H1 (cell line): ENCODE measurements at regions not wholly inside any gene's neighbourhood (a gene's known extent, or its start where the extent isn't known, plus 50 kb on each side); places are given as distances from the start of the nearest gene placed in this dataset.

Source experiments
- CTCF ChIA-PET: fragments of 300-600 bp; sonication (Branson Sonifier 250); formaldehyde crosslinking; loops from one replicate; lab custom pipeline; 2021; ENCODE audit not compliant: partially characterized antibody; lab: Charles Lee
- POLR2A ChIA-PET: fragments of 300-600 bp; sonication (Branson Sonifier 250); formaldehyde crosslinking; loops from one replicate; lab custom pipeline; 2021; ENCODE audit warnings: inconsistent platforms; ENCODE audit not compliant: partially characterized antibody; lab: Charles Lee
- DNase-seq, 2 experiments: peaks; one replicate each; pipeline versions ENCODE4 v3.0.0 to v3.0.0-alpha.2; 2010 to 2022; ENCODE audit warnings: low spot score in 2 of 2, low read depth in 1 of 2, mixed read lengths in 1 of 2
- FAIRE-seq: peaks from 2 replicates; lab custom pipeline; 2011; peaks lifted over from hg19 to GRCh38; lab: Jason Lieb, UNC
- H2AFZ ChIP-seq: 2 replicates; pipeline ENCODE4 v1.8.1; 2012; ENCODE audit warnings: low read length, inconsistent platforms
- H2AK5ac ChIP-seq: 2 replicates; pipeline ENCODE4 v1.6.1; 2013; ENCODE audit warnings: low read depth, low read length
- H2BK120ac ChIP-seq: replicated peaks from 2 replicates; pipeline ENCODE3; 2013; ENCODE audit warnings: low read depth, low read length, inconsistent platforms
- H2BK12ac ChIP-seq: 2 replicates; pipeline ENCODE4 v1.6.1; 2013; ENCODE audit warnings: low read depth, low read length
- H2BK15ac ChIP-seq: 2 replicates; pipeline ENCODE4 v1.6.1; 2013; ENCODE audit warnings: low read length
- H2BK20ac ChIP-seq: 2 replicates; pipeline ENCODE4 v1.6.1; 2013; ENCODE audit warnings: low read length
- H2BK5ac ChIP-seq: 2 replicates; pipeline ENCODE4 v1.6.1; 2013; ENCODE audit warnings: low read depth, low read length
- H3K14ac ChIP-seq: 2 replicates; pipeline ENCODE4 v1.6.1; 2013; ENCODE audit warnings: inconsistent platforms; ENCODE audit not compliant: insufficient read length
- H3K18ac ChIP-seq: 2 replicates; pipeline ENCODE4 v1.6.1; 2013; ENCODE audit warnings: low read length; ENCODE audit errors: extremely low read depth
- H3K23ac ChIP-seq: 2 replicates; pipeline ENCODE4 v1.6.1; 2013; ENCODE audit warnings: inconsistent platforms; ENCODE audit not compliant: insufficient read length
- H3K23me2 ChIP-seq: 2 replicates; pipeline ENCODE4 v1.6.1; 2013; ENCODE audit warnings: low read depth, low read length
- H3K27ac ChIP-seq: 2 replicates; pipeline ENCODE4 v1.6.1; 2011; ENCODE audit warnings: low read depth, low read length, inconsistent platforms
- H3K27me3 ChIP-seq, 4 experiments: replicated peaks in 1 of 4; 1 replicate in 1 of 4; 2 replicates in 3 of 4; pipeline versions ENCODE4 v1.6.1 to v1.8.1; 2011 to 2013; ENCODE audit warnings: low read length in 3 of 4, mild to moderate bottlenecking in 3 of 4, inconsistent platforms in 2 of 4, mixed read lengths in 2 of 4, moderate library complexity in 1 of 4; ENCODE audit not compliant: control insufficient read depth in 3 of 4, insufficient read depth in 3 of 4; ENCODE audit errors: extremely low read depth in 1 of 4
- H3K36me3 ChIP-seq, 4 experiments: 2 replicates each; pipeline versions ENCODE4 v1.6.1 to v1.8.1; 2011 to 2013; ENCODE audit warnings: mild to moderate bottlenecking in 4 of 4, low read length in 3 of 4, moderate library complexity in 2 of 4, control low read depth in 1 of 4, inconsistent platforms in 1 of 4; ENCODE audit not compliant: insufficient read depth in 4 of 4, control insufficient read depth in 2 of 4
- H3K4ac ChIP-seq: replicated peaks from 2 replicates; pipeline ENCODE3; 2013; ENCODE audit warnings: low read length, low read depth, mixed read lengths, inconsistent platforms; ENCODE audit not compliant: insufficient read length
- H3K4me1 ChIP-seq, 4 experiments: replicated peaks in 1 of 4; 1 replicate in 1 of 4; 2 replicates in 3 of 4; pipeline versions ENCODE4 v1.6.1 to v1.8.1; 2011 to 2013; ENCODE audit warnings: low read length in 3 of 4, inconsistent platforms in 2 of 4, mixed read lengths in 1 of 4; ENCODE audit not compliant: insufficient read depth in 4 of 4, control insufficient read depth in 3 of 4
- H3K4me2 ChIP-seq, 2 experiments: 2 replicates each; pipeline versions ENCODE4 v1.6.1 to v1.8.1; 2011 to 2013; ENCODE audit warnings: low read depth in 2 of 2, low read length in 2 of 2, control low read depth in 1 of 2, inconsistent platforms in 1 of 2, mild to moderate bottlenecking in 1 of 2; ENCODE audit not compliant: insufficient read depth in 1 of 2
- H3K4me3 ChIP-seq, 4 experiments: fragments of 200-600, 300-600 bp in 1 of 4; sonication (generic), shearing (Covaris generic), sonication (Bioruptor Twin) in 1 of 4; 2 replicates each; pipeline versions ENCODE4 v1.5.1 to v1.8.1; 2011 to 2016; ENCODE audit warnings: low read length in 4 of 4, low read depth in 3 of 4, control low read depth in 2 of 4, inconsistent platforms in 2 of 4, mild to moderate bottlenecking in 2 of 4, mixed read lengths in 1 of 4, moderate library complexity in 1 of 4; ENCODE audit not compliant: insufficient read depth in 2 of 4; ENCODE audit errors: extremely low read depth in 1 of 4
- H3K56ac ChIP-seq: replicated peaks from 2 replicates; pipeline ENCODE3; 2013; ENCODE audit warnings: low read depth, mild to moderate bottlenecking, mixed read lengths, low read length, inconsistent platforms; ENCODE audit not compliant: insufficient read length
- H3K79me1 ChIP-seq: 2 replicates; pipeline ENCODE4 v1.6.1; 2013; ENCODE audit warnings: low read depth, low read length, control low read depth
- H3K79me2 ChIP-seq, 2 experiments: 2 replicates each; pipeline versions ENCODE4 v1.6.1 to v1.8.1; 2012 to 2013; ENCODE audit warnings: low read length in 2 of 2, mild to moderate bottlenecking in 2 of 2, inconsistent platforms in 1 of 2; ENCODE audit not compliant: insufficient read depth in 2 of 2, control insufficient read depth in 1 of 2
- H3K9ac ChIP-seq, 4 experiments: replicated peaks in 1 of 4; 1 replicate in 1 of 4; 2 replicates in 3 of 4; pipeline versions ENCODE4 v1.6.1 to v1.8.1; 2011 to 2013; ENCODE audit warnings: low read depth in 3 of 4, low read length in 3 of 4, control low read depth in 2 of 4, mild to moderate bottlenecking in 2 of 4, moderate library complexity in 2 of 4, inconsistent platforms in 1 of 4; ENCODE audit errors: extremely low read depth in 1 of 4
- H3K9me3 ChIP-seq, 2 experiments: 2 replicates each; pipeline versions ENCODE4 v1.6.1 to v1.8.1; 2012 to 2013; ENCODE audit warnings: mild to moderate bottlenecking in 2 of 2, moderate library complexity in 2 of 2, control low read depth in 1 of 2, inconsistent platforms in 1 of 2, low read depth in 1 of 2, low read length in 1 of 2, mixed read lengths in 1 of 2; ENCODE audit not compliant: insufficient read depth in 2 of 2
- H4K20me1 ChIP-seq, 2 experiments: replicated peaks in 1 of 2; 2 replicates each; pipeline versions ENCODE3 to v1.8.1; 2011 to 2013; ENCODE audit warnings: inconsistent platforms in 2 of 2, low read length in 2 of 2, mild to moderate bottlenecking in 1 of 2; ENCODE audit not compliant: insufficient read depth in 2 of 2, control insufficient read depth in 1 of 2
- H4K5ac ChIP-seq: 2 replicates; pipeline ENCODE4 v1.6.1; 2013; ENCODE audit warnings: low read length, low read depth, mixed read lengths, inconsistent platforms; ENCODE audit not compliant: insufficient read length
- H4K8ac ChIP-seq: 2 replicates; pipeline ENCODE4 v1.8.0; 2013; ENCODE audit warnings: mild to moderate bottlenecking, moderate library complexity, low read length, inconsistent platforms; ENCODE audit not compliant: insufficient read depth; ENCODE audit errors: extremely low read depth
- H4K91ac ChIP-seq: replicated peaks from 2 replicates; pipeline ENCODE3; 2013; ENCODE audit warnings: low read length, mixed read lengths, inconsistent platforms; ENCODE audit not compliant: insufficient read length
- ATF3 ChIP-seq: IDR thresholded peaks from 2 replicates; pipeline ENCODE4 v1.6.1; 2011; ENCODE audit warnings: low read depth, mild to moderate bottlenecking, low read length; ENCODE audit not compliant: insufficient read depth
- BCL11A ChIP-seq, 2 experiments: IDR thresholded peaks; one replicate each; pipeline ENCODE4 v1.6.1; 2011; ENCODE audit warnings: low read depth in 2 of 2, low read length in 2 of 2, mild to moderate bottlenecking in 2 of 2
- CBX5 ChIP-seq: fragments of 300-800, 300-1000 bp; sonication (generic); IDR thresholded peaks from 2 replicates; pipeline ENCODE4 v1.7.1; 2016; ENCODE audit warnings: antibody characterized with exemption, low read length, low read depth
- CEBPB ChIP-seq: IDR thresholded peaks from 2 replicates; pipeline ENCODE4 v1.6.1; 2012; ENCODE audit warnings: low read depth, low read length
- EZH2 ChIP-seq: fragments of 200-600 bp; sonication (generic); IDR thresholded peaks from 2 replicates; pipeline ENCODE4 v1.7.1; 2012; ENCODE audit warnings: low read depth, mild to moderate bottlenecking, moderate library complexity, low read length, inconsistent platforms; ENCODE audit not compliant: severe bottlenecking
- JUN ChIP-seq: IDR thresholded peaks from 2 replicates; pipeline ENCODE4 v1.6.1; 2011; ENCODE audit warnings: low read depth, mild to moderate bottlenecking, improper control_type of control experiment, low read length
- NRF1 ChIP-seq: IDR thresholded peaks from 2 replicates; pipeline ENCODE4 v1.6.1; 2011; ENCODE audit warnings: mild to moderate bottlenecking, low read depth, low read length, improper control_type of control experiment
- RXRA ChIP-seq: IDR thresholded peaks from 2 replicates; pipeline ENCODE4 v1.6.1; 2011; ENCODE audit warnings: low read depth, mild to moderate bottlenecking, low read length, moderate library complexity; ENCODE audit not compliant: insufficient read depth
- SP1 ChIP-seq: IDR thresholded peaks from 2 replicates; pipeline ENCODE4 v1.6.1; 2011; ENCODE audit warnings: low read depth, low read length
- SP4 ChIP-seq: IDR thresholded peaks from 2 replicates; pipeline ENCODE4 v1.6.1; 2012; ENCODE audit warnings: low read length, inconsistent platforms
- YY1 ChIP-seq: IDR thresholded peaks from 2 replicates; pipeline ENCODE4 v1.6.1; 2011; ENCODE audit warnings: low read depth, mild to moderate bottlenecking, low read length
- WGBS, 2 experiments: shearing (Covaris generic) in 1 of 2; methylation state at CpG; one replicate each; pipeline versions ENCODE4 v1.1.6 to v1.1.7; 2013 to 2015; ENCODE audit warnings: low lambda C conversion rate in 2 of 2, mixed read lengths in 2 of 2, inconsistent platforms in 1 of 2, low coverage in 1 of 2, missing lambda C conversion rate in 1 of 2; ENCODE audit not compliant: insufficient replicate concordance in 2 of 2, insufficient coverage in 1 of 2, insufficient read length in 1 of 2; ENCODE audit errors: extremely low coverage in 1 of 2, missing lambda C conversion rate in 1 of 2; 5-methylcytosine and 5-hydroxymethylcytosine counted together
- TF ChIP-seq, protein P1 (sequence below): IDR thresholded peaks from 2 replicates; pipeline ENCODE4 v1.6.1; 2012; ENCODE audit warnings: inconsistent platforms

GRCh38 chr5:126368239-126368812 is 54.9 kb upstream of the GRAMD2B start:
- no peaks in the 10 kb centered on the region for H3K27me3 ChIP-seq
- no peak overlapping the region for H3K14ac ChIP-seq
- H2BK120ac ChIP-seq, result peak overlapping the region; percentile 4
- peak overlapping the region; percentile 7 for H4K5ac ChIP-seq
- no peak overlapping the region for H3K4ac ChIP-seq
- H3K4me3 ChIP-seq, result peak overlapping the region in 1 of 4 experiments; percentile 16; a peak in 3 of 8 replicates
- ChIA-PET POLR2A (interaction anchor here (0.8 to 1.8 kb wide), 2 partner anchors 11 to 55 kb away, joined by 3 to 6 read pairs; partner anchors contain the start of gene GRAMD2B), CTCF (interaction anchor here (0.7 to 2.4 kb wide), 7 partner anchors 8 to 136 kb away, joined by 3 to 11 read pairs (median 4); no protein-coding TSS in a partner anchor)
- no peak overlapping the region for H3K23ac ChIP-seq
- peak overlapping the region; percentile 6; the same call in 1 of the 2 replicates for H2BK20ac ChIP-seq
- no peaks in the 10 kb centered on the region for H3K79me1 ChIP-seq
- peaks cover 9 to 25% (median 23%) of the 10 kb centered on the region in 4 experiments; a peak in 6 of 7 replicates for H3K4me1 ChIP-seq
- H3K9ac ChIP-seq, result peak overlapping the region in 1 of 4 experiments; percentile 19; a peak in 2 of 7 replicates
- no peak overlapping the region; the same call in 1 of the 2 replicates for H3K27ac ChIP-seq
- no peak overlapping the region for H2AFZ ChIP-seq
- peak overlapping the region; percentile 32; the same call in 1 of the 2 replicates for H2BK12ac ChIP-seq
- H2BK15ac ChIP-seq, result peak overlapping the region; percentile 65; the same call in 1 of the 2 replicates
- H3K18ac ChIP-seq, result peak overlapping the region; percentile 26; the same call in 1 of the 2 replicates
- 25% methylated on average over 2 of the region's 2 CpGs; no CpG with 5 or more reads in 1 of the 2 experiments for WGBS, 2 experiments
- H3K23me2 ChIP-seq, result no peaks in the 10 kb centered on the region; the same call in 1 of the 2 replicates
- peak overlapping the region; percentile 91; the same call in 1 of the 2 replicates for H2BK5ac ChIP-seq
- no peaks in the 10 kb centered on the region for H3K36me3 ChIP-seq
- H3K56ac ChIP-seq, result no peak overlapping the region
- FAIRE-seq (peak; percentile 63), DNase-seq (peak; percentile 39 to 54)
- peak overlapping the region; percentile 61 for H4K91ac ChIP-seq
- no peak overlapping the region for H4K8ac ChIP-seq
- H3K4me2 ChIP-seq, result peak overlapping the region in 1 of 2 experiments; percentile 38; a peak in 1 of 4 replicates
- H3K9me3 ChIP-seq, result no peaks in the 10 kb centered on the region
- H4K20me1 ChIP-seq, result no peaks in the 10 kb centered on the region
- no peaks in the 10 kb centered on the region for H3K79me2 ChIP-seq
- H2AK5ac ChIP-seq, result no peak overlapping the region
- TF ChIP-seq NRF1 (no peak), JUN (no peak), YY1 (no peak), SP4 (no peak), CEBPB (no peak), CBX5 (no peak), EZH2 (no peak), SP1 (peak; percentile 82), RXRA (no peak), BCL11A (IDR thresholded peaks at IDR 0.05; ENCODE audit: low read depth in 2 of 2, low read length in 2 of 2) (no peak), ATF3 (no peak)
- TF ChIP-seq, protein P1, sequence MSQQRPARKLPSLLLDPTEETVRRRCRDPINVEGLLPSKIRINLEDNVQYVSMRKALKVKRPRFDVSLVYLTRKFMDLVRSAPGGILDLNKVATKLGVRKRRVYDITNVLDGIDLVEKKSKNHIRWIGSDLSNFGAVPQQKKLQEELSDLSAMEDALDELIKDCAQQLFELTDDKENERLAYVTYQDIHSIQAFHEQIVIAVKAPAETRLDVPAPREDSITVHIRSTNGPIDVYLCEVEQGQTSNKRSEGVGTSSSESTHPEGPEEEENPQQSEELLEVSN, result no peak
